HG02798 (cell line): ENCODE measurements at regions not wholly inside any gene's neighbourhood (a gene's known extent, or its start where the extent isn't known, plus 50 kb on each side); places are given as distances from the start of the nearest gene placed in this dataset.
"Not testable (repeated sequence)": the region's sequence is repeated elsewhere in the genome, so short reads cannot be mapped to it uniquely, and the experiment has no call there.

Experiments
- ATAC-seq: cut with Tn5 transposase; IDR thresholded peaks from one replicate; pipeline ENCODE4 v1.9.1; 2021; ENCODE audit warnings: mild to moderate bottlenecking; ENCODE audit not compliant: unreplicated experiment, poor library complexity

DNA sequence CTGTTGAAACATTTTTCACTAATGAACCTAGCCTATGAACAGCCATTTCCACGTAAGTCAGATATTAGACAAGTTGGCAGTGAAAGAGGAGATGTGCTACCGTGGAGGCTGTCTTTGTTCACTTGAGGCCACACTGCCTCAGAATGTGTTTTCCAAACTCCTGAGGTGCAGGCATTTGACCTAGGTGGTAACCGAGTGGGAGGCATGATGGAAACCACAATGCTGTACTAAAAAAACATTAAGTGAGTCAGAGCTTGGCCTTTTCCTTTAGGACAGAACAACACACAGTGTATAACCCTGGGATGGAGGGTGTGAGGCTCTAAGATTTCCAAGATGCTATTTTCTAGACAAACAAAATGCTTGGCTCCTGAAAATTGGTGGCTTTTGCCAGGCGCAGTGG is 406.3 kb downstream of the SOX2 start:
- no peak for ATAC-seq

DNA sequence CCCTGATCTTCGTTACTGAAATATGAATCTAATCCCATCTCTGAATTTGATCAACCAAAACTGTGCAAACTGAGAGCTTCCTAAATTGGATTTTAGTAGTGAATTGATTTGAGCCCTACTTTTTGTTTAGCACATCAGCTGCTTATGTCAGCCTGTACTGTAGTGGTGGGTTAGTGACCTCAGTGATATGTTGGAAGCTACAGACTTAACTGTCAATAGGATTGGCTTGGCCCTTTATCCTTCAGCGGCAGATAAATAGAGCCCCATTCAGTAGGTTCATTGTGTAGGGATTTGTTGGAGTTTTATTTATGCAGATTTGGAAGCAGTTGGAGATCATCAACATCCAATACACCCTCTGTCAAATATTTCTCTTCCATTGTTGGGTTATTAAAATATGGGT is 409.7 kb downstream of the SOX2 start:
- ATAC-seq: no peak

DNA sequence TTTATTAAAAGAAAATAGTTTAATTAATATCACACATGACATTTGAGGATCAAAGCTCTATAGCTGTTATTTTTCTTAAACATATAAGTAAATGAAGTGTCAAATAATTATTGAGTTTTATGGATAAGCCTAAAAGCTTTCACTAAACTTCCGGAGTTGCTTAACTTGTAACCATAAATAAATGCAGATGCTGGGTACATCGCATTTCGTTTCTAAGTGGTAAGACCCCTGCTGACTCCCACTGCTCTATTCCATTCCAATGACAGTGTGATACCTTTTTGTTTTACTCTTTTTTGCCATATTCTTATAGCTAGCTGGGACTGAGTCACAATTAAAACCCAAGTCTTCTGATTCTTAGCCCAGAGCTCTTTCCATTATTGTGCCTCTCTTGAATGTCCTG is 411.1 kb downstream of the SOX2 start:
- no peak for ATAC-seq

DNA sequence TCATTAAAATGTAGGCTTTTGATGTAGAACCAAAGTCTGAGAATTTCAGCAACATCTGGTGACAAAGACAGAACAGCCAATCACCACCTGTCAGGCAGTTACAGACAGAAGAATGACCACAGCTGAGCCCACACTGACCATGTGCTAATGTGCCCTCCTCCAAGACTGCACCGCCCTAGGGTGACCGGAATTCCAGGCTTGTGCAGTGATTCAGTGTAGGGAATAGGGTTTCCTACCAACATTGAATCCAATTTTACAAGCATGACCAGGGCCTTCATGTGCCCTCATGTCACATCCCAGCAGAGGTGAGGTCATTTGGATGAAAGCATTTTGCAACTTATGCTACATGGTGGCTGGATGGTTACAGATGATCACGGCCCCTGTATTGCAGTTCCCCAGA is 412.5 kb downstream of the SOX2 start:
- no peak for ATAC-seq

DNA sequence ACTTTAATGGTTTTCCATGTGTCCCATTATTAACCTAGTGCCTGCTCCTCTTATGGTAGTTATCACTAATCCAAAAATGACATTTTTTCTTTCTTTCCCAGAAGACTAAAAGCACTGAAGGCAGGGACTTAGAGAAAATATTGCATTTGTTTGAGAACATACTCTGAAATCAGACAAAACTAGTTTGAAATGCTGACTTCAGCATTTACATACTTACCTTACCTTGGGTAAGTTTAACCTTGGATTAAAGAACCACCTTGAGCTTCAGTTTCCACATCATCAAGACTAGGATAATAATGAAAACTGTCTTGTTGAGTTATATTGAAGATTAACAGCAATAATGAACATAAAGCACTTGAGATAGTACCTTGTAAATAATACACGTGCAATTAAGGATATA is 413.0 kb downstream of the SOX2 start:
- ATAC-seq: no peak

DNA sequence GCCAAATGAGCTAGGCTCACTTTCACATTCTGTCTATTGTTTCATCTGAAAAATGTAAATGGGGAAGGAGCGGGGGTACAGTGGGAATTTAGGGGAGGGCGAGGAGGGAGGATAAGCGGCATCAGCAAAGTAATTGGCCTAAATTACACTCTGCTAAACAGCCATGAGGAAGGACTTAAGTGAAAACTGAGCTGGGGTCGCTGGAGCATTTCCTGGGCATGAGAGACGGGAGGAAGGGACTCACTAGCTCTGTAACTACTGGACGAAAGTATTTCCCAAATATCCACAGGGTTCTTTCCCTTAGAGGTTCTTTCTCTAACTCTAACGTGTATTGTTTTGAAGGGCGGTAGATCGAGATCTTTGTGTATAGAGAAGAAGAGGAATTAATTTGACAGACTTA is 418.0 kb downstream of the SOX2 start:
- no peak for ATAC-seq

DNA sequence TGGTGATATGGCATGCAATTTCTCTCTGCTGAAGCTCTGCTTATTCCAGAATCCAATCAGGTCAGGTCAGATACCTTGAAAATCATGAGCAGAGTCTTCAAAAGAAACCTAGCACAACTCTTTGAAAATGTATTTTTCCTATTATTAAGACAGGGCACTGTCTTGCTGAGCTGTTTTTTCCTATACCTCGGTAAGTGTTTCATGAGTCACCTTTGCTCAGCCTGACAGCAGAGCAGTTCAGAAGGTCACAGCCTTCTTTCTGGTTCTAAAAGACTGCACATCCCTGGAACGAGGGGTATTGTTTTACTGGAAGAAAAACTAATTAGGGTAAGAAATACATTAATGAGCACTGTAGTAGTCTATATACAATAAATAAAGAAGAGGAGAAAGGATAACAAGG is 422.0 kb downstream of the SOX2 start:
- no peak for ATAC-seq

DNA sequence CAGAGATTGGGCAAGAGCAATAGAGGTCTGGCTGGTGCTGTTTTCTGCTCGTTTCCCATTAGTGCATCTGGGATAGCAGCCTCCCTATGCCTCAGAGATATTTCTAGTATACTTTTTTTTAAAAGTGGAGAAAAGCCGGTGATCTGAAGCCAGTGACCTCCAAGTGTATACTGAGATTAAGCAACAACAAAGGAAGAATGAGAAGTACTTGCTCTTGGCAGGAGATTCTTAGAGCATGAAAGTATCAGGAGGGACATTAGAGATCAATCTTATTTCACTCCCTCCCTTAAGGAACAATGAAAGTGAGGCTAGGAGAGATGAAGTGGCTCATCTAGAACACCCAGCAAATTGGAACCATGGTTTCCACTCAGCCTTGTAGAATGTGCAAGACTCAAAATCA is 423.3 kb downstream of the SOX2 start:
- no peak for ATAC-seq

DNA sequence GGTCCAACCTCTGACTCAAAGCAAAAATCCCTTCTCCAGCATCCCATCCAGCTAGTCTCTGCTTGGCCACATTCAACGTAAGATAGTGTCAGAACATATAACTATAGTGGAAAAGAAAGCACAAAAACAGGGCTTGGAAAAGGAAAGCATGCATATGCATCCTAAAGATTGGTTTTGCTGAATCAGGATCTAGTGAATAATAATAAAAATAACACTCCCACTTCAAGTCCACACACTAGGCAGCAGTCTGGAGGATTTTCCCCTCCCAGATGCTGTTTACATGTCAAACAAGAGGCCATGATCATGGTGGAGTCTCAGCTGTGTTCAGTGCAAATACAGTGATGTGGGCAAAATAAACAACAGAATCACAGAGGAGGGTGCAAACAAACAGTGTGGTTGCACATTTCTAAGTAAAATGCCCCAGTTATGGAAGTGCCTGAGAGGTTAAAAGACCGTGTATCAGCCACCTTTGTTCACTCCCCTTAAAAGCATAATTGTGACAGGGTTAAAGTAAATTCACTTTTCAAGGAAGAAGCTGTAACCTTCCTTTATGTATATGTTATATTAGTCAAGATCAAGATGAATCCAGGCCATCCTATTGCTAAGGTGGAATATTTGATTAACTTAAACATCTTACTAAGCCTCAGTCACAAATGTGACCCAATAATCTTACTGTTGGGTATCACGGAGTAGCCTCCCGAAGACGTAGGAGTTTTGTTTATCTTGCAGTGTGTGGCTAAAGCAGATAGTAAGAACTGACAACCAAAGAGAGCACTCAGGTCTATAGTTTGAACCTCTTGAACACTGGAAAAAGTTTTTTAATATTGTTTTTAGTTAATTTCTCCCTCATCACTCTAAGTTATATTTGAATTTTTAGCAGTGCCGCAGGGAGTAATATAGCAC is 424.5 kb downstream of the SOX2 start:
- ATAC-seq: no peak

DNA sequence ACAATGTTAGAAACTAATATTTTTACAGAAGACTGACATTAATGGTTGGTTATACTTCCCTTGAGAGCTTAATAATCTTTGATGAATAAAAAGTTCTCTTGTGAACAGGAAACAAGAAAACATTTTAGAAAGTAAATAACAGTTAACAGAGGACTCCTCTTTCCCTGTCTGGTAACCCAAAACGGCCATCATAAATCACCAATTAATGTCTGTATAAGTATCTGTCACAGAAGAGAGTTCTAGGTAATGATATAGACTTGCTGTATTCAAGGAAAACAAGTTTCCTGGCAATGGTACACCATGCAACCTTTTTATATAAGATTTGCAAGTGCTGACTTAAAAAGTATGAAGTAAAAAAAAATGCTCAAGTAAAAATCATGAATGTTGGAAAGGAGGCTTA is 426.7 kb downstream of the SOX2 start:
- no peak for ATAC-seq

DNA sequence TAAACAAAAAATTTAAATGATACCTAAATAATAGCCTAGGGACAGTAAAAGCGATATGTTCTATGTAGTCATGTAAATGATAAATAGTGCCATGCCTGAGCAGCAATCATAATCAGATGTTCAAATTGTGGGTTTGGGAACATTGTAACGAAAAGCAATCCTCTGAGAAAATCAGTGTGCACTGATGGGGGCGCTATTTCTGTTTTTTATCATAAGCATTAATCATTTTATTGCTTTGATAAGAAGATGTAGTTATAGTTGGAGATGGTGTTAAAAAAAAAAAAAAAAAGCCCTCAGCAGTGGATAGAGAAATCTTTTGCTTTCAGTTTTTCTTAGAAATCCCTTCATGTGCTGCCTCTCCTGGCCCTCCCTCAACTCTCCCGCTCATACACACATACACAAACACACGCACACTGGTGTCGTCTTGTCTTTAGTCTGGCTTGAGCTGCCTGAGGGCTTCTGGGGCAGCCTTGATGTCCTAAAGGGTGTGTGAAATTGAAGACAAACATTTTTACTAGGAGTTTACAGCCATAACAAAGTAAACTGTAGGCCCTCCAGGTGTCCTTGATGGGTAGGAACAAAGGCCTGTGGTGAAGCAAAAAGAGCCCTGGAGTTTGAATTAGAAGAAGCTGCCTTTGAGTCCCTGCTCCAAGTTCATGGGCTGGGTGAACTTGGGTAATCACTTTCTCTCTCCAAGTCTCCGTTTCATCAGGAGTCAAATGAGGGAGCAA is 428.1 kb downstream of the SOX2 start:
- no peak for ATAC-seq

DNA sequence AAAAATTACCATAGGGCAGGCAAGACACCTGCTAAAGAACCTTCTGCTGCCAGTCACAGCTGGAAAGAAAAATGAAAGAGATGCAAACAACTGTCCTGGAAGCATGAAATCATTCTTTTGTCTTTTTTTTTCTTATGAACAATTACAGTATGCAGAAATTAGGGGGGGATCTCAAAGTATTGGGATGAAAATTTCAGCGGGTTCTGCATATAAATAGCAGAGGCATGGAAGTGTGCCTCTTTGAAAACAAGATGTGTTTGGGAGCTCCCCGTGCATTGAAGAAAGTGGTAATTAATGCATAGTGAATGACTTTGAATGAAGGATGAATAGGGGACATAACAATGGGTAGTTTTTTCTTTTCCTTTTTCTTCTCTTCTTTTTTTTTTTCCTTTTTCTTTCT is 431.2 kb downstream of the SOX2 start:
- ATAC-seq: no peak

DNA sequence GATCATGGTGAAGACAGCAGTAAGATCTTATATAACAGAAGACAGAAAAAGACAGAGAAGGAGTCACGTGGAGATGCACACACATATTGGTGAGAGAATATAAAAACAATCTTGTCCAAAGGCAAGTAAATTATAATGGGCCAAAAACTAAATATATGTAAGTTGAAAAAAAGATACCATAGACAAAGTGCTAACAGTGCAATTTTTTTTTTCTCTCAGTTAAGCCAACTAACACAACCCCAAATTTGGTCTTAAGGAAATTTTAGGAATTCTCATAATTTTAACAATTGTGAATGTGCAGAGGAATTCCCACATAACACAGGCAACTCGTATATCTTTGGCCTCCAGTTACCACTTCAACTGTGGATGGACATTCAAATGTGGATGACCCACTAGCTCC is 432.2 kb downstream of the SOX2 start:
- no peak for ATAC-seq

DNA sequence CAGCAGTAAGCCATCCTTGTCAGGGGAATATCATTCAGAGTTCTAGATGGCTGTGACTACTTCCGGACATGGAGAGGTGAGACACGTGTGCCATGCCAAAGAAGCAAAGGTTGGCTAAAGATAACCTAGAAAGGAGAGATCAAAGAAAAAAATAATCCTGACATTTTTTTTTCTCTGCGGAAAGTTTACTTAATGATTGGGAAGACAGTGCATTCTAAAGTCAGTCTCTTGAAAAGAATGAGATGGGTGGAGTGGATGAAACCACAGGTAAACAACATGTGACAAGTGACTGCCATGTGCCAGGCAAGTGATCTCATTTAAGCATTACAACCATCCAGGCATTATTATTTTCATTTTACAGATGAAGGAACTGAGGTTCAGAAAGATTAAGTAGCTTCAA is 436.6 kb downstream of the SOX2 start:
- ATAC-seq: no peak

DNA sequence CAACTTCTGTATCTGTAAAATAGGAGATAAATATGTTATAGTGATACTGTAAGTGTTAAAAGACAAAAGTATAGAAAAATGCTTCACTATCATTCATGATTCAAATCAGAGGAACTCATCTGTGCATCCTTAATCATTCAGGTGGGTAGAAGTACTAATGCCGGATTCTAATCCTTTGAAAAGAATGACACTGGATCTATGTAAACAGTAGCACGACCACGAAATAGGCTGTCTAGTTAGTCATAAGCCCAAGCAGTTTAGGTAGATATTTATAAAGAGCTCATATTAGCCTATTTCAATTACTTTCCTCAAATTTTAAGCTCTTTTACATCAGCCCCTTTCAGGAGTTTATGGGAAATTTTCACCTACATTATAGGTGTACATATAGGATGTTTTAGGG is 437.9 kb downstream of the SOX2 start:
- ATAC-seq: no peak

DNA sequence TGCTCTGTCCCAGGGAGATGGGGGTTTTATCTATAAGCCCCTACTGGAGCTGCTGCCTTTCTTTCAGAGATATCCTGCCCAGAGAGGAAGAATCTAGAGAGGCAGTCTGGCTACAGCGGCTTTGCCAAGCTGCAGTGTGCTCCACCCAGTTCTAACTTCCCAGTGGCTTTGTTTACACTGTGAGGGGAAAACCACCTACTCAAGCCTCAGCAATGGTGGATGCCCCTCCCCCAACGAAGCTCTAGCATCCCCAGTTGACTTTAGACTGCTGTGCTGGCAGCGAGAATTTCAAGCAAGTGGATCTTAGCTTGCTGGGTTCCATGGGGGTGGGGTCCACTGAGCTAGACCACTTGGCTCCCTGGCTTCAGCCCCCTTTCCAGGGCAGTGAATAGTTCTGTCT is 444.6 kb downstream of the SOX2 start:
- ATAC-seq: not testable (repeated sequence)

DNA sequence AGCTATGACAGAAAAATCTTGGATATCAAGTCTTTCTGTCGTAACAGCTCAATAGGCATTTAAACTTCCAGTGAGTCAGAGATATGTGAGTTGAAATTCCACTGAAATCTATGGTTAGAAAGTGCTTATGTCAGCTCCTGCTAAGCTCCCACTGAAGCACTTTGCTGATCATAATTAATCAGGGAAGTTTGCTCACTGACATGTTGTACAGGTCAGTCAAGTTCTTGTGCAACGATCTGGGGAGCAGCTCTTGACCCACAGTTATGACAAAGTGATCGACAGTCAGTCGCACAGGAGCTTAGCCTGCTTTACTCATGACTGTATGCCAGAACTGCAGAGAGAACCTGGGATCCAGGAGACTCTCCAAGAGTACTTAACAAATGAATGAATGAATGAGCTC is 453.5 kb downstream of the SOX2 start:
- no peak for ATAC-seq

DNA sequence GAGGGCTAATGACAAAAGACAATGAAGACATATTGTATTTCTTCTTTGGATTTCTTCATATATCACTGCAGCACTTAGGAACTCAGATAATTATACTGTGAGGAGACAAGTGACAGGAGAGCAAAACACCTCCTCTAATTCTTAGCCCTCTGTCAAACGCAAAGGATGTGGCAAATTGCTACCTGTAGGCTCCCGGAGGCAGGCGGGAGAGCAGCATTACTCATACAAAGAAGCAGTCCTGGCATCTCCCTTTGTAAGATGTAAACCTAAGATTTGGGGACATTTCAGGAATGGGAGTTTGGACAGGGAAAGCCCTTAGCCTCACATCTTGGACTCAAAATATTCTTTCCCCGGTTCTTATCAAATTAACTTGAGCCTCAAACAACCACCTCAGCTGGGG is 460.8 kb downstream of the SOX2 start:
- ATAC-seq: no peak

DNA sequence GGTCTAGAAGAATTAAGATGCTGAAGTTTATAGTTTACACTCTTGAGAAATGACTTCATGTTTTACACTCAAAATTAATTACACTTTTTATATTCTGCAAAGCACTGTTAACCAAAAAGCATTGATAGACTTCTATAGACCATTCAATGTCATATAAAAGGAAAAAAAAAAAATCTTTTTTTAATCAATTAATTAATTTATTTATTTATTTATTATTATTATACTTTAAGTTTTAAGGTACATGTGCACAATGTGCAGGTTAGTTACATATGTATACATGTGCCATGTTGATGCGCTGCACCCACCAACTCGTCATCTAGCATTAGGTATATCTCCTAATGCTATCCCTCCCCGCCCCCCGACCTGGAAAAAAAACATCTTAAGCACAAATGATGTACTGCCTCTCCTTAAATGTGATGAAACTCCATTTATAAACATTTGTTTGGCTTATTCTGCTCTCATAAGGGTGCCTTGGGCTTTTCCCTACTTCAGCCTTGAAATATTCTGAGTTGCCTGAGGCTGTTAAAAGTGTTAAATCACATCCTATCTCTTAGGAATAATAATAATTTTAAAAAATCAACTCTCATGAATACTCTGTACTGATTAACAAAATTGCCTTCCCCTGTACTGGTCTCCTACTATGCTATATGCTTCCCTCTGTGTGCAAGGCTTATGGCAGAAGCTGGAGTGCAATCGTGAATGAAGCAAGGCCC is 466.9 kb downstream of the SOX2 start:
- ATAC-seq: no peak

DNA sequence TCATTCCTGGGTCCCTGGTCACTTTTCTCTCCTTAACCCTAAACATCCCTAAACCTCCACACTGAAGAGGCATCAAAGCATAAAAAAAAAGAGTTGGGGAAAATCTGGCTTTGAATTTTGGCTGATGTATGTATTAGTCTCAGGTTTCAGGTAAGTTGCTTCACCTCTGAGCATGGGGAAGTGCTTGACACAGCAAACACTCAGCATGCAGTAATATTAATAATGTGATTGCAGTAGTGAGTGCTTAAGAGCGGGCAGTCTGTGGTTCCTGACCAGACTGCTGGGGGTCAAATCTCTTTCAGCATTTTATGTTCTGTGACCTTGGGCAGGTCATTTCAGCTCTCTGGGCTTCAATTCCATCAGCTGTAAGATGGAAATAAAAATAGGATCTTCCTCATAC is 467.9 kb downstream of the SOX2 start:
- ATAC-seq: no peak

DNA sequence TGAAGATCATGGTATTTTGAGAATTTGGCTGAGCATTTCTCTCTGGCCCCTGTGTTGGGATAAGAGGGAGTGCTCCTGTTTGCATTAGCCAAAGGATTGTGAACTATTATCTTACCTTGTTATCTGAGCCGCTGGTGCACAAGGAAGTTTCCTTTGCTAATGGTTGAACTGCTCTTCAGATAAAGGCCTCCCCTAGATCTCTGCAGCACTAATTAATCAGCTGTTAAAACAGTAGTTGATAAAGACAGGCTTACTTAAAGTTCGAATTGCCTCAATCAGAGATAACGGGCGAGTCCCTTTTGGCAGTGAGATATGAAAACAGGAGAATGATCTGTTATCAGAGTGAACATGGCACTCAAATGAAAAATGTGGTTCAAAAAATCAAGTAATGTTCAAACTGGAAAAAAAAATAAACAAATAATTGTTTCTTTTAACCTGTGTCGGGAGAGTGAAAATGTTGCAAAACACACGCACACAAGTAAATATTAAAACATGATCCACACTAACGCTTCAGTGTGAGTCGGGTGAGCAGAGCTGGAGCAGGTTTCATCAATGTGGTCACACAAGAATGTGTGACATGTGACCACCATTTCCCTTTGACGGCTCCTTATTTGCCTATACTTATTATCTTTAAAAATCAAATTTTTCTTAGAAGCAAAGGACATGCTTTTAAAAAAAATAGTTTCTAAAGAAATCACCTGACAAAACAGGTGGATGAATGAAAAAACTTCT is 469.1 kb downstream of the SOX2 start:
- ATAC-seq: no peak
